SK-N-SH (cell line): ENCODE measurements at regions not wholly inside any gene's neighbourhood (a gene's known extent, or its start where the extent isn't known, plus 50 kb on each side); places are given as distances from the start of the nearest gene placed in this dataset.

Experiments
- CTCF ChIA-PET: fragments of 300-600, 350-600 bp; formaldehyde crosslinking; extraction: SDS; loops from one replicate; lab custom pipeline; 2021; lab: Yijun Ruan, JAX
- POLR2A ChIA-PET: fragments of 350-600 bp; sonication (Branson Sonifier 250); formaldehyde crosslinking; extraction: SDS; loops from one replicate; lab custom pipeline; 2020; ENCODE audit warnings: antibody characterized with exemption, inconsistent platforms; lab: Yijun Ruan, JAX
- DNase-seq: peaks from one replicate; pipeline ENCODE4 v3.0.0; 2012
- H2AFZ ChIP-seq: fragments of 200-600 bp; sonication (generic); 2 replicates; pipeline ENCODE4 v1.8.1; 2016; ENCODE audit warnings: antibody characterized with exemption, mild to moderate bottlenecking, low read depth
- H3F3A ChIP-seq: fragments of 200-600 bp; sonication (generic); replicated peaks from 2 replicates; pipeline ENCODE3; 2016; ENCODE audit warnings: antibody characterized with exemption, mild to moderate bottlenecking; ENCODE audit not compliant: insufficient read depth
- H3K27ac ChIP-seq, 2 experiments: fragments of 200-500 bp in 1 of 2; fragments of 200-600 bp in 1 of 2; sonication (Bioruptor generic) in 1 of 2; sonication (generic), shearing (Covaris generic) in 1 of 2; 2 replicates each; pipeline versions ENCODE4 v1.5.1 to v1.6.1; 2014 to 2016; ENCODE audit warnings: low read depth in 2 of 2, inconsistent platforms in 1 of 2, low read length in 1 of 2, mild to moderate bottlenecking in 1 of 2, mixed read lengths in 1 of 2
- H3K27me3 ChIP-seq: fragments of 200-600 bp; sonication (generic), shearing (Covaris generic); 2 replicates; pipeline ENCODE4 v1.6.1; 2016; ENCODE audit warnings: mixed run types; ENCODE audit not compliant: insufficient read depth
- H3K36me3 ChIP-seq, 2 experiments: fragments of 200-500 bp in 1 of 2; fragments of 200-600 bp in 1 of 2; sonication (Bioruptor generic) in 1 of 2; sonication (generic) in 1 of 2; replicated peaks in 1 of 2; 2 replicates each; pipeline versions ENCODE3 to v1.5.1; 2014 to 2016; ENCODE audit warnings: low read length in 1 of 2, mild to moderate bottlenecking in 1 of 2; ENCODE audit not compliant: insufficient read depth in 2 of 2, control insufficient read depth in 1 of 2
- H3K4me1 ChIP-seq, 2 experiments: fragments of 200-500 bp in 1 of 2; fragments of 200-600 bp in 1 of 2; sonication (Bioruptor generic) in 1 of 2; sonication (generic), shearing (Covaris generic) in 1 of 2; 2 replicates each; pipeline versions ENCODE4 v1.5.1 to v1.6.1; 2014 to 2016; ENCODE audit warnings: low read depth in 1 of 2, low read length in 1 of 2, mixed run types in 1 of 2; ENCODE audit not compliant: insufficient read depth in 2 of 2, control insufficient read depth in 1 of 2
- H3K4me2 ChIP-seq: fragments of 200-600 bp; sonication (generic), shearing (Covaris generic); 2 replicates; pipeline ENCODE4 v1.6.1; 2017; ENCODE audit warnings: mixed run types
- H3K4me3 ChIP-seq, 2 experiments: fragments of 200-500 bp in 1 of 2; fragments of 200-600 bp in 1 of 2; sonication (Bioruptor generic) in 1 of 2; sonication (generic), shearing (Covaris generic) in 1 of 2; 2 replicates each; pipeline versions ENCODE4 v1.5.1 to v1.8.1; 2014 to 2016; ENCODE audit warnings: low read depth in 2 of 2, inconsistent platforms in 1 of 2, low read length in 1 of 2, mild to moderate bottlenecking in 1 of 2, mixed read lengths in 1 of 2, moderate library complexity in 1 of 2
- H3K79me2 ChIP-seq: fragments of 200-600 bp; sonication (generic); 2 replicates; pipeline ENCODE4 v1.8.1; 2017; ENCODE audit warnings: mild to moderate bottlenecking; ENCODE audit not compliant: insufficient read depth
- H3K9ac ChIP-seq: fragments of 200-600 bp; sonication (generic); 2 replicates; pipeline ENCODE4 v1.6.1; 2017; ENCODE audit warnings: mixed run types
- H3K9me2 ChIP-seq: fragments of 200-600 bp; sonication (generic); 2 replicates; pipeline ENCODE4 v1.6.1; 2017; ENCODE audit warnings: mixed run types
- H3K9me3 ChIP-seq: fragments of 200-600 bp; sonication (generic); 2 replicates; pipeline ENCODE4 v1.6.1; 2017; ENCODE audit warnings: mixed run types, mild to moderate bottlenecking, moderate library complexity
- H4K20me1 ChIP-seq: fragments of 200-600 bp; sonication (generic); 2 replicates; pipeline ENCODE4 v1.6.1; 2017; ENCODE audit warnings: mild to moderate bottlenecking, mixed run types; ENCODE audit not compliant: insufficient read depth
- EP300 ChIP-seq, 2 experiments: IDR thresholded peaks; 2 replicates each; pipeline versions ENCODE4 v1.4.0 to v1.6.1; 2012; ENCODE audit warnings: borderline replicate concordance in 1 of 2, low read depth in 1 of 2, low read length in 1 of 2
- FOSL2 ChIP-seq: IDR thresholded peaks from 2 replicates; pipeline ENCODE4 v1.4.0; 2012; ENCODE audit warnings: low read depth, mild to moderate bottlenecking, moderate library complexity, borderline replicate concordance
- FOXJ3 ChIP-seq: sonication (generic); formaldehyde crosslinking; IDR thresholded peaks from 2 replicates; pipeline ENCODE4 v1.5.1; 2020; ENCODE audit warnings: mild to moderate bottlenecking, missing genetic modification reagents
- GATA2 ChIP-seq: sonication (generic); formaldehyde crosslinking; IDR thresholded peaks from 2 replicates; pipeline ENCODE4 v1.5.0; 2020; ENCODE audit warnings: mild to moderate bottlenecking, missing genetic modification reagents
- JUND ChIP-seq: IDR thresholded peaks from 2 replicates; pipeline ENCODE4 v1.4.0; 2012
- MAX ChIP-seq: IDR thresholded peaks from 2 replicates; pipeline ENCODE4 v1.4.0; 2012; ENCODE audit warnings: low read depth
- MEF2A ChIP-seq: IDR thresholded peaks from 2 replicates; pipeline ENCODE4 v1.4.0; 2012; ENCODE audit warnings: low read depth, borderline replicate concordance
- NFIC ChIP-seq: IDR thresholded peaks from 2 replicates; pipeline ENCODE4 v1.4.0; 2012; ENCODE audit warnings: borderline replicate concordance
- NRF1 ChIP-seq: IDR thresholded peaks from 2 replicates; pipeline ENCODE4 v1.6.1; 2012; ENCODE audit warnings: low read depth, mild to moderate bottlenecking, low read length
- POLR2AphosphoS5 ChIP-seq: IDR thresholded peaks from 2 replicates; pipeline ENCODE4 v1.6.1; 2012; ENCODE audit warnings: low read depth, low read length
- RCOR1 ChIP-seq: fragments of 150-350 bp; IDR thresholded peaks from 2 replicates; pipeline ENCODE4 v1.6.1; 2017; ENCODE audit warnings: antibody characterized with exemption, low read length
- RXRA ChIP-seq: IDR thresholded peaks from 2 replicates; pipeline ENCODE4 v1.4.0; 2012; ENCODE audit warnings: low read depth, mild to moderate bottlenecking, borderline replicate concordance
- SIN3A ChIP-seq: IDR thresholded peaks from 2 replicates; pipeline ENCODE4 v1.6.1; 2012; ENCODE audit warnings: low read depth, mild to moderate bottlenecking, low read length, moderate library complexity, borderline replicate concordance
- TCF12 ChIP-seq: IDR thresholded peaks from 2 replicates; pipeline ENCODE4 v1.4.0; 2012
- USF1 ChIP-seq: IDR thresholded peaks from 2 replicates; pipeline ENCODE4 v1.4.0; 2012; ENCODE audit warnings: low read depth, borderline replicate concordance
- TF ChIP-seq, protein P1 (sequence below): IDR thresholded peaks from 2 replicates; pipeline ENCODE4 v1.6.1; 2012; ENCODE audit warnings: mild to moderate bottlenecking, low read depth, low read length, moderate library complexity
- TF ChIP-seq, protein P2 (sequence below): IDR thresholded peaks from 2 replicates; pipeline ENCODE4; 2012

DNA sequence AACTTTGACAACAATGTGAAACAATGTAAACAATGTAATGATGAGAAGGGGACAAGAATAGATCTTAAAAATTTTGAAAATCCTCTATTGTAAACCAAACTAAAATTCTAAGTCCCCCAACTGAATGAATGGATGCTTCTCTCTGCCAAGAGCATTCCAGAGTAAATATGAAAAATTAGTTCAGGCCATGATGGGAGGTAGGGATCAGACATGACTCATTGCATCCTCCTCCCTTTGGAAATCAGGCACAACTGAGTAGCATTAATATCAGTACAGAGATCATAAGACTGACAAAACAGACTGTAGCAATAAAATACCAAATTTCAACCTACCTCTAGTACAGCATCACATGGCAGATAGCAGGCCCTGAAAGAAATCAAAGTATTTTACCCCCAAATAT lies 559.9 kb downstream of the C12orf50 start:
- H3K4me2 ChIP-seq, result no peak overlapping the region
- CTCF ChIA-PET, result interaction anchor here (0.6 kb wide), 1 partner anchor 29 kb away, joined by 3 read pairs; no protein-coding TSS in a partner anchor
- H4K20me1 ChIP-seq, result no peaks in the 10 kb centered on the region
- no peaks in the 10 kb centered on the region for H3K36me3 ChIP-seq
- no peaks in the 10 kb centered on the region for H3K9me2 ChIP-seq
- H3K27me3 ChIP-seq, result no peaks in the 10 kb centered on the region
- peak overlapping the region in 1 of 2 experiments; percentile 34; a peak in 1 of 4 replicates for H3K27ac ChIP-seq
- POLR2A ChIA-PET, result no interaction called here
- TF ChIP-seq NRF1 (no peak), GATA2 (CRISPR knock-in tag) (no peak), EP300 (IDR thresholded peaks at IDR 0.05; ENCODE audit: borderline replicate concordance in 1 of 2, low read depth in 1 of 2, low read length in 1 of 2) (peak in 1 of 2 experiments; percentile 23; a peak in 1 of 4 replicates), NFIC (peak; percentile 52; the same call in 1 of the 2 replicates), JUND (peak; percentile 50), FOSL2 (peak; percentile 46; the same call in 1 of the 2 replicates), TCF12 (peak; percentile 36; the same call in 1 of the 2 replicates)
- TF ChIP-seq, protein P1, sequence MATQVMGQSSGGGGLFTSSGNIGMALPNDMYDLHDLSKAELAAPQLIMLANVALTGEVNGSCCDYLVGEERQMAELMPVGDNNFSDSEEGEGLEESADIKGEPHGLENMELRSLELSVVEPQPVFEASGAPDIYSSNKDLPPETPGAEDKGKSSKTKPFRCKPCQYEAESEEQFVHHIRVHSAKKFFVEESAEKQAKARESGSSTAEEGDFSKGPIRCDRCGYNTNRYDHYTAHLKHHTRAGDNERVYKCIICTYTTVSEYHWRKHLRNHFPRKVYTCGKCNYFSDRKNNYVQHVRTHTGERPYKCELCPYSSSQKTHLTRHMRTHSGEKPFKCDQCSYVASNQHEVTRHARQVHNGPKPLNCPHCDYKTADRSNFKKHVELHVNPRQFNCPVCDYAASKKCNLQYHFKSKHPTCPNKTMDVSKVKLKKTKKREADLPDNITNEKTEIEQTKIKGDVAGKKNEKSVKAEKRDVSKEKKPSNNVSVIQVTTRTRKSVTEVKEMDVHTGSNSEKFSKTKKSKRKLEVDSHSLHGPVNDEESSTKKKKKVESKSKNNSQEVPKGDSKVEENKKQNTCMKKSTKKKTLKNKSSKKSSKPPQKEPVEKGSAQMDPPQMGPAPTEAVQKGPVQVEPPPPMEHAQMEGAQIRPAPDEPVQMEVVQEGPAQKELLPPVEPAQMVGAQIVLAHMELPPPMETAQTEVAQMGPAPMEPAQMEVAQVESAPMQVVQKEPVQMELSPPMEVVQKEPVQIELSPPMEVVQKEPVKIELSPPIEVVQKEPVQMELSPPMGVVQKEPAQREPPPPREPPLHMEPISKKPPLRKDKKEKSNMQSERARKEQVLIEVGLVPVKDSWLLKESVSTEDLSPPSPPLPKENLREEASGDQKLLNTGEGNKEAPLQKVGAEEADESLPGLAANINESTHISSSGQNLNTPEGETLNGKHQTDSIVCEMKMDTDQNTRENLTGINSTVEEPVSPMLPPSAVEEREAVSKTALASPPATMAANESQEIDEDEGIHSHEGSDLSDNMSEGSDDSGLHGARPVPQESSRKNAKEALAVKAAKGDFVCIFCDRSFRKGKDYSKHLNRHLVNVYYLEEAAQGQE, result no peak
- TF ChIP-seq, protein P2, sequence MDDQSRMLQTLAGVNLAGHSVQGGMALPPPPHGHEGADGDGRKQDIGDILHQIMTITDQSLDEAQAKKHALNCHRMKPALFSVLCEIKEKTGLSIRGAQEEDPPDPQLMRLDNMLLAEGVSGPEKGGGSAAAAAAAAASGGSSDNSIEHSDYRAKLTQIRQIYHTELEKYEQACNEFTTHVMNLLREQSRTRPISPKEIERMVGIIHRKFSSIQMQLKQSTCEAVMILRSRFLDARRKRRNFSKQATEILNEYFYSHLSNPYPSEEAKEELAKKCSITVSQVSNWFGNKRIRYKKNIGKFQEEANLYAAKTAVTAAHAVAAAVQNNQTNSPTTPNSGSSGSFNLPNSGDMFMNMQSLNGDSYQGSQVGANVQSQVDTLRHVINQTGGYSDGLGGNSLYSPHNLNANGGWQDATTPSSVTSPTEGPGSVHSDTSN, result peak; percentile 67
- H3K4me3 ChIP-seq, result no peak overlapping the region
- H3F3A ChIP-seq, result no peaks in the 10 kb centered on the region
- H3K9ac ChIP-seq, result no peak overlapping the region
- no peaks in the 10 kb centered on the region for H3K9me3 ChIP-seq
- 0 out of 4 replicates have a peak, but pooled peaks cover 0 to 4% of the 10 kb centered on the region in 2 experiments for H3K4me1 ChIP-seq
- H3K79me2 ChIP-seq, result no peaks in the 10 kb centered on the region
- H2AFZ ChIP-seq, result no peak overlapping the region
- no peak for DNase-seq

DNA sequence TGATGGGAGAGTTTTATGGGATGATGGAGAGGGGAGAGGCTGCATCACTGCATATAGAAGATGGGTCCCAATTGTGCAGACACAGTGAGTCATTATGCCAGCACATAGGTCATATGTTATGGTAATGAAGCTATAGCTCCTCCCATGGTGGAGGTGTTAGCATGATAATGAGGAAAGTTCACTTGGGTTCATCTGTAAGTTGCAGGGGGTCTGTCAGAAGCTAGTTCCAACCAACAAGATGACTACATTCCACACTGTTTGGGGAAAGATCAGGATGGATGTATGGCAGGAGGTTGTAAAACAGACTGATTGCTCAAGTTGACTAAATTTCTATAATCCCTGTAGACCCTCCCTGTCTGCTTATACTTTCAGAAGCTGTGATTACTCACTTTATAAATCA lies 561.3 kb downstream of the C12orf50 start:
- H3K36me3 ChIP-seq, result no peaks in the 10 kb centered on the region
- POLR2A ChIA-PET, result no interaction called here
- 0 out of 4 replicates have a peak, but pooled peaks cover 0 to 4% of the 10 kb centered on the region in 2 experiments for H3K4me1 ChIP-seq
- H3K27me3 ChIP-seq, result no peaks in the 10 kb centered on the region
- no peak overlapping the region for H3K9ac ChIP-seq
- H3K4me3 ChIP-seq, result no peak overlapping the region
- H3F3A ChIP-seq, result no peaks in the 10 kb centered on the region
- no peak overlapping the region for H3K4me2 ChIP-seq
- CTCF ChIA-PET, result interaction anchor here (1.2 kb wide), 1 partner anchor 10 kb away, joined by 3 read pairs; no protein-coding TSS in a partner anchor
- H4K20me1 ChIP-seq, result no peaks in the 10 kb centered on the region
- no peaks in the 10 kb centered on the region for H3K79me2 ChIP-seq
- no peaks in the 10 kb centered on the region for H3K9me2 ChIP-seq
- no peak overlapping the region for H2AFZ ChIP-seq
- no peak for DNase-seq
- no peaks in the 10 kb centered on the region for H3K9me3 ChIP-seq
- H3K27ac ChIP-seq, result no peak overlapping the region
- no peak for TF ChIP-seq POLR2AphosphoS5
- TF ChIP-seq RXRA, result no peak
- no peak for TF ChIP-seq FOXJ3 (CRISPR knock-in tag)
- TF ChIP-seq RCOR1, result no peak
- TF ChIP-seq MEF2A, result no peak
- TF ChIP-seq FOSL2, result no peak
- TF ChIP-seq, protein P1, result no peak
- TF ChIP-seq EP300 (IDR thresholded peaks at IDR 0.05; ENCODE audit: borderline replicate concordance in 1 of 2, low read depth in 1 of 2, low read length in 1 of 2), result no peak
- no peak for TF ChIP-seq MAX
- no peak for TF ChIP-seq USF1
- no peak for TF ChIP-seq SIN3A
